ENCODE measurements at regions not wholly inside any gene's neighbourhood (a gene's known extent, or its start where the extent isn't known, plus 50 kb on each side); places are given as distances from the start of the nearest gene placed in this dataset.

GRCh38 chr2:194549387-194549786 lies 1107.6 kb upstream of the SLC39A10 start:
- TF ChIP-seq CTCF (IDR thresholded peaks at IDR 0.05) = no peak
- no peak for TF ChIP-seq EZH2 (IDR thresholded peaks at IDR 0.05; ENCODE audit: borderline replicate concordance, insufficient read depth, low read depth, low read length, poor library complexity, severe bottlenecking)

Measured in B cell (primary cell).